Right lung (tissue), 2 donors: ENCODE measurements at regions not wholly inside any gene's neighbourhood (a gene's known extent, or its start where the extent isn't known, plus 50 kb on each side); places are given as distances from the start of the nearest gene placed in this dataset.

Experiments used
- DNase-seq, 2 donors: peaks; one replicate each; pipeline ENCODE4 v3.0.0-alpha.2; 2013

DNA sequence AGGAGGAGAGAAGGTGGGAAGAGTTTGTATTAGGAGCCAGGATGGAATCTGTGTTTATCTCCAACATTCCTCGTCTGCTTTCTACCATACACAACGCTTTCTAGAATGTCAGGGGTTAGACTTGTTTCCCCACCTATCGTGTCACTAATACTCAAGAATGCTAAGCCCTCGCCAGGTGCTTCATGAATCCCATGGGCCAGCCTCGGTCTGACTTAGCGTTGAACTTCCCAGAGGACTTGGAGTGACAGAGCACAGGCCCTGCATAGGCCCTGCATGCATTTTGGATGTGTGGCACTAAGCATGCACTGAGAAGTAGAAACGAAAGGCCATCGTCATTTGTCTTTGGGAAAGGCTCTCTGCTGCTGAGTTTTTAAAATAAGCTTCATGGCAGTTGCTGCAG, 328.7 kb downstream of the NSG2 start:
- DNase-seq, result no peak

DNA sequence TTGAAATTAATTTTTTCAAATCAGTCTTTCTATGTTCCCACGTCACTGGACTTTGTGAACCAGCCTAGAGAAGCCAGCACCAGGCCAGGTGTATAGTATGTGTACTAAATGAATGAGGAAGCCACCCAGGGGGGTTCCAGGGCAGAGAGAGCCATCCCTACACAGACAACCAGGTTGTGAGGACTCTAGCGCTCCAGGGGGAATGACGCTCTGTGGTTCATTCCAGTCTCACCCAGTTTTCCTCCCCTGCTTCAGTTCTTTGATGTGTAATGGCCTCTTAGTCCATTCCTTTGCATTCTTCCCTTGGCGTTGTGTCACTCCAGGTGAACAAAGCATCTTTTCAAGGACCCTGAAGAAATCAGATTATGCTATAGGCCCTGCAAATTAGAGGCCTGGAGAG, 330.6 kb downstream of the NSG2 start:
- no peak for DNase-seq

DNA sequence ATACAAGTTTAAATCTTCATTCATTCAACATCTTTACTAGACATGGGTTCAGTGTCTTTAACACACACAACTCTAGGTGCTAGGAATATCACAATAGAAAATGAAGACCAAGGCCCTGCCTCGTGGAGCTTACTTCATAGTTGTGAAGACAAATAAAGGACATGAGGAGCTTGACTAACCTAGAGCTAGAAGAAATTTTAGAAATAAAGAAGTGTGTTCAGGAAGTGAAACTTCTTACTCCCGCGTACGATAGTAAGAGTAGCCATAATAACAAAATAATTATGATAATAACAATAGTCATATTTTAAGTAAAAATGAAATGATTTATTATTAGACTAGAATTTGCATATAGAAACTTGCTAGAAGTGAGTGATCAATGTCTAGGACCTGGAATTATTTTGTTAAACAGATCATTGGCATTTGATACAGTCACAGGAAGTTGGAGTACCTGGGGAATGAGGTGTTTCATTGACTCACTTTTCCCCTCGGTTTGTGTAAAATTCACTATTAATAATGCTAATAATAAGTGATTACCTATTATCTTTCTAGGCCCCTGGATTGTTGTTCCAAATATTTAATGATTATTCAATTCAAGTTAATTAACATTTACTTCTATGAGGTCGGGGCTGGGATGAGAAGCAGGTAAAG, 331.3 kb downstream of the NSG2 start:
- no peak for DNase-seq

DNA sequence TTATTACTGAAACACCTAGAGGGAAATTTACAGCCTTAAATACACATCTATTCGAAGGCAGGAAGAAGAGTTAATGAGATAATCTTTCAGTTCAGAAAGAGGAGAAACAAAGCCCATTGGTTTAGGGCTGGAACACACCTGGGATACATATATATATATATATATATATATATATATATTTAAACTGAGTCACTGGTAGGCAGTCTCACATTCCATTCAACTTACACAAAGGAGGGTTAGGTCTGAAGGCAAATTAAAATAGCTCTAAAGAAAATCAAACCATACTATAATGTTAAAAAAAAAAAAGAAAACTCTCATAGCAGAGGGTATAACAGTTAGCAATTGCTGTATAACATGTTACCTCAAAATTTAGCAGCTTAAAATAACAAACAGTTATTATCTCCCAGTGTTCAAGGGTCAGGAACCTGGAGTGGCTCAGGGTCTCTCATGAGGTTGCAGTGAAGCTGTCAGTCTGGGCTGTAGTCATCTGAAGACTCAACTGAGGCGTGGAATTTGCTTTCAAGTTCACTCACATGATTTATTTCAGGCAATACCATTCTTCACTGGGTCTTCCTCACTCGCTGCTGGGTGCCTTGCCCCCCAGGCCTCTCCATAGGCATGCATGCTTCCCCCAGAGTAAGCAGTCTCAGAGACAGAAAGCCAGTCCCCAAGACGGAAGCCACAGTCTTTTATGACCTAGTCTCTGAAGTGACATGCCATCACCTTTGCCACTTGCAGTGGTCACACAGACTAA, 332.8 kb downstream of the NSG2 start:
- no peak for DNase-seq

DNA sequence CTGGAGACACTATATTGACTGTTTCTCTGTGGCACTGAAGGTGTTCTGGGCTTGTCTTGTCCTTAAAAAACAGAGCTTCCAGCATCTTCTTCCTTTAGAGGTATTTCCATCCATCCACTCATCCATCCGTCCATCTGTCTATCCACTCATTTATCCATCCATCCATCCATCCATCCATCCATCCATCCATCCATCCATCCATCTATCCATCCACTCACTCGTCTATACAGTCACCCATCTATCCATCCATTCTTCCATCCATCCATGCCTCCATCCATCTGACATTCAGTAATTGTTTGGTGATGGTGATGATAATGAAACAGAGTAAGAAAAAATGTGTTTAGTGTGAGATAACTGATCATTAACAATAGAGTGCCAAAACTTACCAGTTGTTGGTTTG, 334.8 kb downstream of the NSG2 start:
- no peak for DNase-seq

DNA sequence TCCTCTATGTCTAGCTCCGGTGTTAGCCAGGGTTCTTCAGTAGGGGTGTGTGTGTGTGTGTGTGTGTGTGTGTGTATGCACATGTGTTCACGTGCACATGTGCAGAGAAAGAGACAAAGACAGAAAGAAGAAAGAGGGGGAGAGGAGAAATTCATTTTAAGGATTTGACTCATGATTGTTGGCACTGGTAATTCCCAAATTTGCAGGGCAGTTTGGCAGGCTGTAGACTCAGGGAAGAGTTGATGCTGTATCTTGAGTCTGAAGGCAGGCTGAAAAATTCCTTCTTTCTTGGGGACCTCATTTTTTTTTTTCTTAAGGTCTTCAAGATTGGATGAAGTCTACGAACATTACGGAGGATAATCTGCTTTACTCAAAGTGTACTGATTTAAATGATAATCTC, 335.7 kb downstream of the NSG2 start:
- DNase-seq, result no peak

DNA sequence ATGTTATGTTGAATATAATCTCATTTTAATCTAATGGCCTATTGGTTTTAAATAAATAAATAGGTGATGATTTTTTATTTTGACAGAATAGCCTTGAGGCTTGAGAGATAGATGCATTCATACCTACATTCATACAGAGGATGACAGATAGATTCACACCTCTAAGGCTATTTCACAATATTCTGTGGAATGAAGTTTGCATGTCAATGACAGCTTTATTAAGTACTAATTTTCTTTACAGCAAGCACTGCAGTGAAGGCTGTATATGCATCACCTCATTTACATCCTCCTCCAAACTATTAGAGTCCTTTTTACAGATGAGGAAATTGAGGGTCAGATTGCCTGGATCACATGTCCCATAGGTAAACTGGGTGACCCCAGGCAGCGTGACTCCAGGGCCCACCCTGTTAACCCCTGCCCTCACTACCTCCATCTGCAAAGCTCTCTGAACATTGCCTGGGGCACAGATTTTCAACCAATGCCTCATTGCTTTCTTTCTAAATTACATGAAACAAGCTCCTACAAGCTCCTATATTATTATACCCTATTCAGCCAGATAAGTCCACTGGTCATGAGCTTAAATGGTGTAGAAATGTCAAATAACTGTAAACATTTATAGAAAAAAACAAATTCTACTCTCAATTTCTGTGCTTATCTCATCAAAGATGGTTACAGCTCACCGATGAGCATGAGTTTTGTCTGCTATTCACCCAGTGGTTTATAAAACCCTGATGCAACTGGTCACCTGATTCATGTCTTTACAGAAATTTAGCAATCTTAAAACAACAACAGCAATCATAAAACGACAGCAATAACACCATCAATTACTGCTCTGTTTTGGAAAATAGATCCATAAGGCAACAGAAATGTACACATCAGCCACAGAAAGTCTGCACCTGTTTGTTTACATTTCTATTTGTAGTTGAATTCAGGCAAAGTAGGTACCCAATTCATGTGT, 338.0 kb downstream of the NSG2 start:
- no peak for DNase-seq

DNA sequence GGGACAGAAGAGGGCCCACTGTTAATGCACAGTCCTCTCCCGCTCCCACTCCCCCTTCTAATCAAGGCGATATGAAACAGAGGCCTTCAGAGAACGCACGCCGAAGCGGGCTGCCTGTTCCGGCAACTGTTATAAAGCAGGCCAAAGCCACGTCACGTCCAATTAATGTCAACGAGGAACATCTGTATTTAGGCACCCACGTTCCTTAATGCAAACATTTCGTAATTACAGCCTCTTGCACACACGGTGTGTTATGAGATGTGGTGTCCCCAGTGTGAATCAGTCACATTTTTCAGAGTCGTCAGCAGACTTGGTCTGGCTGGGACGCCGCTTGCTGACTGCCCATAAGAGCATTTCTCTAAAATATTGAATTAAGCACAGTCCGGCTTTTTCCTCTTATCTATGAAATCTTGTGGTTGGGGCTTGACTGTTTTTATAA, 339.0 kb downstream of the NSG2 start:
- peak; percentile 25 to 31 for DNase-seq

DNA sequence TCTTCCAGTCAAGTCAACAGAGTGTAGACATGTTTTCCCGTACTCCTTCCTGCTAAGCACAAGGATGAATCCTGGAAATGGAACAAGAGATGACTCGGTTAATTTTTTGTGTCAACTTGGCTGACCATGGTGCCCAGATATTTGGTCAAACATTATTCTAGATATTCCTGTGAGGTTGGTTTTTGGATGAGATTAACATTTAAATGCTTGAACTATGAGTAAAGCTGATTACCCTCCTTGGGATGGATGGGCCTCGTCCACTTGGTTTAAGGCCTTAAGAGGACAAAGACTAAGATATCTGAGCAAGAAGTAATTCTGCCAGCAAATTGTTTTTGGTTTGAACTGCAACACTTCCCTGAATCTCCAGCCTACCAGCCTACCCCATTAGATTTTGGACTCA, 338.1 kb upstream of the MSX2 start:
- DNase-seq, result no peak

DNA sequence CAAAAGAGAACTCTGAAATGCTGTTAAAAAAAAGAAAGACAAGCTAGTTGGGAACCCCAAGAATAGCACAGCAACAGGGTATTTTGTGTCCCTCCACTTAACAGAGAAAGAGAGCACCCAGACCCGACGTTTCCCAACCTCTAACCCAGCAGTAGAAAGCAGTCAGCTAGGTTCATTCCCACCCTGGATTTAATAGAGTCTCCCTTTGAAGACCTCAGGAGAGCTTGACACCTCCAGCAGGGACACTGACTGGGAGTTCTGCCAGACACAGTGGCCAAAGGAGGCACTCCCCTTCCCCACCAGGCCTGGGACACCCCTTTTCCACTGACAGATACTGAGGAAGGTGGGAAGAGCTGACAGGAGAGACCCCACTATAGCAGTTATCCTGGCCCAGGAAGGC, 337.5 kb upstream of the MSX2 start:
- DNase-seq, result no peak

DNA sequence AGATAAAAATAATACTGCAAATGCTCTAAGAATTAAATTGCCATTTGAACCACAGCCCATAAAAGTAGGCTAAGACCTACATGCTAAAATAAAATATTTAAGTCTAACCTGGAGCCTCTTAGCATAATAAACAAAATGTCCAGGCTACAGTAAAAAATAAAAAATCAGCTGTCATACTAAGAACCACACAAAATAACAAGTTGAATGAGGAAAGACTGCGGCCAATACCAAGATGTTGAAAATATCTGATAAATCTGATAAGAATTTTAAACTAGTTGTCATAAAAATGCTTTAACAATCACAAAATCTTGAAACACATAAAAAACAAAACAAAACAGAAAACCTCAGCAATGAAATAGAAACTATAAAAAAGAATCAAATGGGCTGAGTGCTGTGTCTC, 336.9 kb upstream of the MSX2 start:
- no peak for DNase-seq

DNA sequence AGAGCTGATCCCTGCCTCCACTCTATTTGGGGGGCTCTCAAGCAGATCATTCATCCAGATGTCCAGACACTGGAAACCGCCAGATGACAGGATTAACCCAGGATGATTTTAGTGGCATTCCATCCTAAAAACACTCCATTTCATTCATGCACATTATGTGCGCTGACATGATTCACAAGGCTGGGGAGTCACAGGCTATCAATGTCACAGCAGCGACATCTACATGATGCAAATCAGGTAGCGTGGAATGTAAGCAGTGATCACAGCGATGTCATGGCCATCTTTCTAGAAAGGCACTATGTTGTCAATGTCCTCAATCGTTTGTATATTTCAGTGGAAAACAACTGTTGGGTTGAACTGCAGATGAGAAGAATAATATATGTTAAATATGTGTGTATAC, 331.5 kb upstream of the MSX2 start:
- no peak for DNase-seq

DNA sequence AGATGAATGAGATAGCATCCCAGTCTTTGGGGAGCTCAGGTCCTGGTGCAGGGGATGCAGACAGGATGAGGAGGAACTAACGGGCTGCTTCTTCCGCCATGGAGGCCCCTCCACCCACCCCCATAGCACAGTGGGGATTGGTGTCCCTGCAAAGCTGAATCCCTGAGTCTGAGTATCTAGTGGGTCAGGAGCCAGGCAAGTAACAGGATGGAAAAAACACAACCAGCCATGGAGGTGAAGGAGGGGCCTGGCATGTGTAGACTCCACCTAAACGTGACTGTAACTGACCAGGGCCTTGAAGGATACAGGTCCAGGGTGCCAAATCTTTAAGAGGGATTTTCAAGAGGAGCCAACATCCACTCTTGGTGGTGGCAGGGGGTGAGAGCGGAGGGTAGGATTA, 327.8 kb upstream of the MSX2 start:
- no peak for DNase-seq

DNA sequence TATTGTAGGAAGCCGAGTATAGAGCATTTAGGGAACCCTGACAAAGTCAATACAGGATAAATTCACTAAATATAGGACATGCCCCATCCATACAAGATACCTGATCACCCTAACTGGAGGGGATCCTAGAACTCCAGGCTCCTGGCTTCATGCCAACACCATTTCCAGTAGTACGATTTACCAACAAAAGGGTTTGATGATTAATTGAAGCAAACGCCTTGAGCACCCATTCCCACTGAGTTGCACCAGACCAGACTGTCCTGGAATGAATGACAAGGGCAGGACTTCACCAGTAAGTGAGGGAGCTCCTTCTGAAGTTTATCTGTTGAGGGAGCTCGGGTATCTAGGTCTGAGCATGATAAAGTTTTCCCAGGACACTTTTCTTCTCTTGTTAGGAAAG, 327.2 kb upstream of the MSX2 start:
- DNase-seq, result no peak

DNA sequence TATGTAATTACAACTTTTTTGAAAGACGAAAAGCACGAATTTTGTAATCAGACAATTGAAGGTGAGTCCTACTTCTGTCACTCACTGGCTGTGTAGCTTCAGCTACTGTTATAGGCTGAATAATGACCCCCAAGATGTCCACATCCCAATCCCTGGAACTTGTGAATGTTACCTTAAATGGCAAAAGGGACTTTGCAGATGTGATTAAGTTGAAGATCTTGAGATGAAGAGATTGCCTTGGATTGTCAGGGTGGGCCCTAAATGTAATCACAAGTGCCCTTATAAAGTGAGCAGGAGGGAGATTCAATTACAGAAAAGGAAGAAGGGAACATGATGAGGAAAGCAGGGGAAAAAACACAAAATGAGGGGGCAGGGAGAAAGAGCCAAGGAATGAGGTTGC, 326.2 kb upstream of the MSX2 start:
- DNase-seq, result no peak

DNA sequence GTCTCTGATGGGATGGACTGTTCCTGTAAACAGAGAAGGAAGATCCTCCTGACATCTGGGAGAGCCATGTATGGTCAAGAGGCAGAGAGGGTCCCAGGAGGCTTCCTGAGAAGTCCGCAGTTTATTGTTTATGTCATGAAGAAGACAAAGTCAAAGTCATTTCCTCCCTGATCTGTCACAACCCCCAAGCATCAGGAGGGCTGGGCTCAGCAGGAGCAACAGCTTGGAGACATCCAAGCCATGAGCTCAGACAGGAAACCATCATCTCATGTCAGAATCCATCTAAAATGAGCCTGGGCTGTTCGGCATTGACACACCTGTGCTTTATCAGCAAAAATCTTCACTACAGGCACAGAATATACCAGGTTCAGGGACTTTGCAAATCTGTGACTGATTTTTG, 325.0 kb upstream of the MSX2 start:
- DNase-seq, result no peak

DNA sequence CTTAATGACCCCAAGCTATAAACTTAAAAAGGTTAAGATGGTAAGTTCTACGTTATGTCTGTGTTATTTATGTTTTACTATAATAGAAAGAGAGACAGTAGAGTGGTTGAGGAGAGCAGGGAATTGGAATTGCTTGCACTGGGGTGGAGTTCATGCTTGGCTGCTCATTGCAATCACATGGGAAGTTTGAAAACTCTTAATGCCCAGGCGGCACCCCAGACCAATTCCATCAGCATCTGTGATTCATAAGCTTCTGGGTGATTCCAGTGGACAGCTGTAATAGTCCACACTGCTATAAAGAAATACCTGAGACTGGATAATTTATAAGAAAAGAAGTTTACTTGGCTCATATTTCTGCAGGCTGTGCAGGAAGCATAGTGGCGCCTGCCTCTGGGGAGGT, 323.9 kb upstream of the MSX2 start:
- DNase-seq, result no peak

DNA sequence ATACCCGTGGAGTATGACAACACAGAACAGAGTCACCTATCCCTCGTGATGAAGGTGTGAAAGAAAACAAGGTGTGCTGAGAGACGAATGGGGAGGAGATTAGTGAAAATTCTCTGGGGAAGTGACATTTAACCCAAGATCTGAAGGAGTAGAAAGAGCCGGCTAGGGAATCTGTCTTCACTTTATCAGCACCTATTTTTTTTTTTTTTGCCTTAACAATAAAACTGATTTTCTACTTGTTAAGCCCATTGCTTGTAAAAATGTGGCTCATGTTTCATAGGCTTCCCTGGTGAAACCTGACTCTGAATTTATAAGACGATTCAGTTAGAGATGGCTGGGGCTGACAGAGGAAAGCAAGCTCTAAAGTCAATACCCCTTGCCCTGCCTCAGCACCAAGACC, 322.6 kb upstream of the MSX2 start:
- DNase-seq, result no peak

DNA sequence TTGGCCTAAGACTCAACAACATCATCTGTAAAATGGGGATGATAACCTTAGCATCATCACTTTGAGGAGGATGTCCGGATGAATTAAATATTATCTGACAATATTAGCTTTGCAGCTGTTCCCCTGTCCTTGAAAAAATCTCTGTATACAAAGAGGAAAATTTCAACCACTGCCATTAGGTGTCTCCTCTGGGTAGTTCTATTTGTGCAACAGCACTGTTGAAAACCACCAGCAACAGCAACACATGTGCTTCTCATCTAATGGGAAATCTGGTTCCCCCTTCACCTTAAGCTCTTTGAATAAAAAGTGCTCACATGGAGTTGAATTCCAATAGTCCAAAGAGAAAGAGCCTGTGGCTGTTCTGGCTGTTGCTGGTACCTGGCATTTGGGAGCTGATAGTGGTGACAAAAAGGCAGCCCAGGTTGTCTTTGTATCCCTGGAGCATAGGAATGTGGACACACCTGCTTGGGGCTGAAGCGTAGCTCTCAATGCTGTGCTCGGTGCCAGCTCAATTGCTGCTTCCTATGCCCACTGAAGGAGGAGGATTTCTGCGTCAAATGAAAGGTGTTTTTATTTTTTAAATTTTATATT, 322.1 kb upstream of the MSX2 start:
- DNase-seq, result no peak

DNA sequence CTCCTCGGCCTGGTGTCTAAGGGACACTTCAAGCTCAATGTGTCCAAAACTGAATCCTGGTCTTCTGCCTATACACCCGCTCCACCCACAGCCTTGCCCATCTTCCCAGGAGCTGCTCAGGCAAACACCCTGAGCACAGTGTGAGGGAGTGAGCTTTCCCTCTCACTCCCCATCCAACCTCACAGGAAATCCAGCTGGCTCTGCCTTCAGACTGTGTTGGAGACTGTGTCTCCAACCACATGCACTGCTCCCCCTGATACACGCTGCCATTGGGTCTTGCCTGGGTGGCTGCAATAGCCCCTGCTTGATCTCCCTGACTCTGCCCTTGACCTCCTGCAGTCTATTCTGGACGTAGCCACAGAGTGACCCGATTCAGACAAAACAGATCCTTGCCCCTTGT, 319.5 kb upstream of the MSX2 start:
- DNase-seq, result no peak

DNA sequence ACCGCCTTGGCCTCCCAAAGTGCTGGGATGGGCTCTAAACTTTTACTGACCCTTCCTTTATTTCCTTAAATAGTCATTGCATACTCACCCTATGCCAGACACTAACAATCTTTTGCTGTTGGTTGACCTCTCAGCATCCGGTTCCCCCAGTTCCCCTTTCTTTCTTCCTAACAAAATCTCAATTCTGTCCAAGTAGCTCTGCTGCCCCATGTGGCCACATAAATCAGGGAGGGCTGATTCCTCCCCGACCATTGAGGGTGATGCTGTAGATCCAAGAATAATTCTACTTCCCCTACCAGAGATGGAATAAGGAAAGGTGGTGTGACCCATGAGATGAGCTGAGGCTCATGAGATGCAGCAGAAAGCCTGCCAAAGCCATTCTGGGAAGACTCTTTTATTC, 315.3 kb upstream of the MSX2 start:
- no peak for DNase-seq

DNA sequence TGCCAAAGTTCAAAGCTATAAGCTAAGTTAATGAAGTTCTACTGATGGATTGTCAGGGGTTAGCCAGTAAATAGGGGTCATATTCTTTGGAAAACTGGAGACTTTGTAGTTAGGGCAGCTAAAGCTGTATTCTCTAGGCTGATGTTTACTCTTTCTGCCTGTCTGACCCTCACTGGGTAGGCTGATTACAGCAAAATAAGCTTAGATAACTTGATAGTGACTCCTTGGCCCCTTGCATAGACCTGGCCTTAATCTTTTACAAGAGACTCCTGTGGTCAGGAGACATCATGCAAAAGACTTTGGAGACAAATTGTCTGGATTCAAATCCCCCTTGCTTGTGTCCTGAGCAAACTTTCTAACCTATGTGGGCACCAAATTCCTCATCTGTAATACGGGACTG, 314.4 kb upstream of the MSX2 start:
- no peak for DNase-seq
